ENCODE measurements at regions not wholly inside any gene's neighbourhood (a gene's known extent, or its start where the extent isn't known, plus 50 kb on each side); places are given as distances from the start of the nearest gene placed in this dataset.

DNA sequence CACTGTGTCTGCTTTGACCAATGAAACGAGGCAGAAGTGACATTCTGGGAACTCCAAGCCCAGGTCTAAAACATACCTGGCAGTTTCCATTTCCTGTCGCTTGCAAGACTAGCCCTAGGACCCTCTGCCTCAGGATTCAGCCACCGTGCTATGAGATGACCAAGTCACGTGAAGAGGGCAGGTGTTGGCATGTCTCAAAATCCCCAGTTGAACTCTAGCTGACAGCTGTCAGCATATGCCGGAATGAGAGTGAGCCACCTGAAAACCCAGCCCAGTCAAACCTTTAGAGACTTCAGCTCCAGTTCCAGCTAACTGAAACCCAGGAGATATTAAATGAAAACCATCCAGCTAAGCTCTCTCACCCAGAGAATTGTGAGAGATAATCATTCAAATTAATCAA lies 89.9 kb upstream of the PPP1R3A start:
- no peak overlapping the region for H3K4me3 ChIP-seq
- no peaks in the 10 kb centered on the region for H3K27me3 ChIP-seq
- TF ChIP-seq, protein P1, sequence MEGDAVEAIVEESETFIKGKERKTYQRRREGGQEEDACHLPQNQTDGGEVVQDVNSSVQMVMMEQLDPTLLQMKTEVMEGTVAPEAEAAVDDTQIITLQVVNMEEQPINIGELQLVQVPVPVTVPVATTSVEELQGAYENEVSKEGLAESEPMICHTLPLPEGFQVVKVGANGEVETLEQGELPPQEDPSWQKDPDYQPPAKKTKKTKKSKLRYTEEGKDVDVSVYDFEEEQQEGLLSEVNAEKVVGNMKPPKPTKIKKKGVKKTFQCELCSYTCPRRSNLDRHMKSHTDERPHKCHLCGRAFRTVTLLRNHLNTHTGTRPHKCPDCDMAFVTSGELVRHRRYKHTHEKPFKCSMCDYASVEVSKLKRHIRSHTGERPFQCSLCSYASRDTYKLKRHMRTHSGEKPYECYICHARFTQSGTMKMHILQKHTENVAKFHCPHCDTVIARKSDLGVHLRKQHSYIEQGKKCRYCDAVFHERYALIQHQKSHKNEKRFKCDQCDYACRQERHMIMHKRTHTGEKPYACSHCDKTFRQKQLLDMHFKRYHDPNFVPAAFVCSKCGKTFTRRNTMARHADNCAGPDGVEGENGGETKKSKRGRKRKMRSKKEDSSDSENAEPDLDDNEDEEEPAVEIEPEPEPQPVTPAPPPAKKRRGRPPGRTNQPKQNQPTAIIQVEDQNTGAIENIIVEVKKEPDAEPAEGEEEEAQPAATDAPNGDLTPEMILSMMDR (IDR thresholded peaks at IDR 0.05), result no peak
- intact Hi-C loops (cut with DNase I; ENCODE audit: low total_unique reads), result no loop called here
- no peak overlapping the region for H3K27ac ChIP-seq
- H3K9me3 ChIP-seq, result no peaks in the 10 kb centered on the region
- H3K36me3 ChIP-seq, result no peaks in the 10 kb centered on the region
- no peak for DNase-seq
- no peaks in the 10 kb centered on the region for H3K4me1 ChIP-seq

DNA sequence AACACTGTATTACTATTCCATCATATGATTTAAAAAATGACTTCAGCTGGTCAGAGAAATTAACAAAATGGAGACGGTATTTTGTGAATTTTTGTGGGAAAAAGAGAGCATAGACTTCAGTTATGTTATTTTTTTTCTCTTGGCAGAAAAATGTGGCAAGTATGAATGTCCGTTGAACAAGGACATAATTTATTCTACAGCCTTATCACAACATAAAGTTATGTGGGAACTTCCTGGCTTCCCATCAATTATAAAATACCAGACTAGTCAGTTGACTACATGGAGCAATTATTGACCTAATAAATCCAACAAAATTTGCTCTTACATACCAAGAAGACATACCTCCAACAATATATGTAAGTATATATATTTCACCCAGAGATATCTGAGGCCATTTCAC lies 88.6 kb upstream of the PPP1R3A start:
- no peaks in the 10 kb centered on the region for H3K36me3 ChIP-seq
- no peak overlapping the region for H3K4me3 ChIP-seq
- no peaks in the 10 kb centered on the region for H3K4me1 ChIP-seq
- DNase-seq, result no peak
- no peaks in the 10 kb centered on the region for H3K9me3 ChIP-seq
- intact Hi-C loops (cut with DNase I; ENCODE audit: low total_unique reads), result no loop called here
- TF ChIP-seq, protein P1 (IDR thresholded peaks at IDR 0.05), result no peak
- no peaks in the 10 kb centered on the region for H3K27me3 ChIP-seq
- no peak overlapping the region for H3K27ac ChIP-seq

DNA sequence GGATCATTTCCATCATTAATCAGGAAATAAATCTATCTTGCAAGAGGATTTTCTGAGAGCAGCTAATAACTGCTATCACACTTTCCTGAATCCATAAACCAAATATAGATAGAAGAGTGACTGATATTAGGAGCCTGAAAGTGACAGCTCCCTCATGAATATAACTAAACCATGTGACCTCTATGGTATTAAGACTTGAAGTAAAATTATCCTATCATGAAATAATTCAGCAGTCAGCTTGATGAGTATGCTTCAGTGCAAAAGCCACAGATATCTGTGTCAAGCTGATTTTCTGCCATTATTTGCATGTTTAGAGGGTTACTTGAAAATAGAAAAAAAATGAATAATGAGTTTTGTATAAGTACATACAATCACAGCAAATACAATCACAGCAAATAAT lies 80.1 kb upstream of the PPP1R3A start:
- TF ChIP-seq, protein P1 (IDR thresholded peaks at IDR 0.05), result no peak
- H3K27ac ChIP-seq, result no peak overlapping the region
- H3K27me3 ChIP-seq, result no peaks in the 10 kb centered on the region
- no peaks in the 10 kb centered on the region for H3K36me3 ChIP-seq
- DNase-seq, result no peak
- peaks cover 0 to 11% (median 6%) of the 10 kb centered on the region in 3 donors for H3K9me3 ChIP-seq
- no peak overlapping the region for H3K4me3 ChIP-seq
- H3K4me1 ChIP-seq, result no peaks in the 10 kb centered on the region
- intact Hi-C loops (cut with DNase I; ENCODE audit: low total_unique reads), result no loop called here

DNA sequence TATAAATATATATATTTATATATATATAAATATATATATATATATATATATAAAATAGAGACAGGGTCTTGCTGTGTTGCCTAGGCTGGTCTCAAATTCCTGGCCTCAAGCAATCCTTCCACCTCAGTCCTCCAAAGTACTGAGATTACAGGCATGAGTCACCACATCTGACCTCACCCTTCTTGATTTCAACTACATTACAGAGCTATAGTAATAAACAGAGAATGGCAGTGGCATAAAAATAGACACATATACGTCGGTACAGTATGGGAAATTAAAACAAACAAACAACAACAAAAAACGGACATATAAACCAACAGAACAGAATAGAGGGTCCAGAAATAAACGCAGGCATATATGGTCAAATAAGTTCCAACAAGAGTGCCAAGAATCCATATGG lies 77.6 kb upstream of the PPP1R3A start:
- Histone ChIP-seq H3K4me1 (no peaks in the 10 kb centered on the region), H3K9me3 (peaks cover 0 to 6% (median 5%) of the 10 kb centered on the region in 3 donors), H3K4me3 (no peak overlapping the region), H3K27me3 (no peaks in the 10 kb centered on the region), H3K36me3 (no peaks in the 10 kb centered on the region), H3K27ac (no peak overlapping the region)
- intact Hi-C loops (cut with DNase I; ENCODE audit: low total_unique reads), result no loop called here
- DNase-seq, result no peak
- TF ChIP-seq, protein P1 (IDR thresholded peaks at IDR 0.05), result no peak

DNA sequence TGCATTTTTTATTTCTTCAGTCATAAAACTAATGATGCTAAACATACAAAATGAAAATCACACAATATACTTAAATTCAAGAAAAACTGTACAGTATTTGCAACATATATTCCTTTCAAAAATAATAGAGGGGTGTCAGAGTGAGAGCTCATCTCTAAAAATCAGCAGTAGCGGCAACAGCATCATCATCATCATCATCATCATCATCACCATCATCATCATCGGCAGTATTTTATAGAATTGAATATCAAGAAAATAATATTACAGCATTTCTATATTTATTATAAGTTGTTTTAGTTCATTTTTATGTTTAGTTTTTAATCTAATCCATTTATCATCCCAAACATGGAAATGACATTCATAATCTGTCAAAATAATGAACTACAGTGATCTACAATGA lies 67.4 kb upstream of the PPP1R3A start:
- intact Hi-C loops (cut with DNase I; ENCODE audit: low total_unique reads), result no loop called here
- no peak overlapping the region for H3K4me3 ChIP-seq
- no peaks in the 10 kb centered on the region for H3K27me3 ChIP-seq

More for the DNA sequence above, 67.4 kb upstream of the PPP1R3A start:
- no peaks in the 10 kb centered on the region for H3K4me1 ChIP-seq
- TF ChIP-seq, protein P1 (IDR thresholded peaks at IDR 0.05), result no peak
- H3K27ac ChIP-seq, result no peak overlapping the region
- no peaks in the 10 kb centered on the region for H3K36me3 ChIP-seq
- no peak for DNase-seq
- H3K9me3 ChIP-seq, result no peaks in the 10 kb centered on the region

All from tibial artery (tissue), 4 donors.